Lower lobe of right lung (tissue), 2 donors: ENCODE measurements at regions not wholly inside any gene's neighbourhood (a gene's known extent, or its start where the extent isn't known, plus 50 kb on each side); places are given as distances from the start of the nearest gene placed in this dataset.
A peak's percentile ranks its signal among the peaks of the same experiment; 100 is the strongest.

Source experiments
- ATAC-seq, 2 donors: fragments of 200-7000 bp; cut with Tn5 transposase; one replicate each; pipeline ENCODE4 v1.9.1; 2020 to 2022; ENCODE audit warnings: mild to moderate bottlenecking in 2 of 2, moderate library complexity in 2 of 2
- DNase-seq: peaks from one replicate; pipeline ENCODE4 v3.0.0-alpha.2; 2020
- H3K27ac ChIP-seq: fragments of 200-600 bp; one replicate; pipeline ENCODE4 v1.8.0; 2022
- H3K27me3 ChIP-seq: fragments of 200-600 bp; one replicate; pipeline ENCODE4 v1.8.0; 2022; ENCODE audit warnings: low read depth
- H3K36me3 ChIP-seq: fragments of 200-600 bp; one replicate; pipeline ENCODE4 v1.8.0; 2022; ENCODE audit warnings: mild to moderate bottlenecking
- H3K4me1 ChIP-seq: fragments of 200-600 bp; one replicate; pipeline ENCODE4 v1.8.0; 2022
- H3K4me3 ChIP-seq: fragments of 200-600 bp; one replicate; pipeline ENCODE4 v1.8.0; 2022; ENCODE audit warnings: mild to moderate bottlenecking
- H3K9me3 ChIP-seq: fragments of 200-600 bp; one replicate; pipeline ENCODE4 v1.8.0; 2022
- CTCF ChIP-seq: fragments of 200-600 bp; IDR thresholded peaks from one replicate; pipeline ENCODE4 v1.8.0; 2022; ENCODE audit warnings: antibody characterized with exemption, mild to moderate bottlenecking
- intact Hi-C: fragments of 100-400 bp; cut with DNase I; formaldehyde crosslinking; loops from one replicate; pipeline ENCODE4 v1.11.0; 2022
- donor health status: DM: no; HTN: yes; CAD: no; lungs with severe emphysema.

DNA sequence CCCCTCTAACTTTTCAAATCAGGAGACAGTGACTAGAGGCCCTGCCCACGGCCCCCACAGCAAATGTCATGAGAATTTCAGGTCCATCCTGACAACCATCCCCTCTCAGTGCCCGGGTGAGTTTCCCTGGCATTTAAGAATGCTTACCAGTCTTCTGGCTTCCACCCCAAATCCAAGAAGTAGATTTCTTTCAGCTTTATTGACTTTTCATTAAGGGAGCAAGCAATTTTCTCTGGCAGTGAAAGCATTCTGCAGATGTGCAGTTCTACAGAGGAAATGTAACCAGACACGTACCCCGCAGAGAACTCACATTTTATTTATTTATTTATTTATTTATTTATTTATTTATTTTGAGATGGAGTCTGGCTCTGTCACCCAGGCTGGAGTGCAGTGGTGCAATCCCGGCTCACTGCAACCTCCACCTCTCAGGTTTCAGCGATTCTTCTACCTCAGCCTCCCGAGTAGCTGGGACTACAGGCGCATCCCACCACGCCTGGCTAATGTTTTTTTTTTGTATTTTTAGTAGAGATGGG is 120.9 kb upstream of the KCTD7 start:
- Histone ChIP-seq H3K36me3 (no peaks in the 10 kb centered on the region), H3K4me1 (peaks cover 4% of the 10 kb centered on the region), H3K27ac (no peak overlapping the region), H3K27me3 (peaks cover 36% of the 10 kb centered on the region), H3K9me3 (no peaks in the 10 kb centered on the region), H3K4me3 (no peak overlapping the region)
- intact Hi-C loops = no loop called here
- ATAC-seq = no peak
- no peak for TF ChIP-seq CTCF
- no peak for DNase-seq

GRCh38 chr7:66508431-66508830 is 120.2 kb upstream of the KCTD7 start:
- H3K27ac ChIP-seq = no peak overlapping the region
- ATAC-seq (no peak), DNase-seq (no peak)
- peaks cover 36% of the 10 kb centered on the region for H3K27me3 ChIP-seq
- intact Hi-C loops = no loop called here
- no peaks in the 10 kb centered on the region for H3K9me3 ChIP-seq
- no peak overlapping the region for H3K4me3 ChIP-seq
- TF ChIP-seq CTCF = no peak
- H3K4me1 ChIP-seq = peaks cover 4% of the 10 kb centered on the region
- no peaks in the 10 kb centered on the region for H3K36me3 ChIP-seq

GRCh38 chr7:66514050-66514449 is 114.6 kb upstream of the KCTD7 start:
- ATAC-seq (no peak), DNase-seq (no peak)
- H3K4me3 ChIP-seq = no peak overlapping the region
- TF ChIP-seq CTCF = no peak
- no peaks in the 10 kb centered on the region for H3K27me3 ChIP-seq
- H3K36me3 ChIP-seq = no peaks in the 10 kb centered on the region
- intact Hi-C loops = no loop called here
- H3K9me3 ChIP-seq = no peaks in the 10 kb centered on the region
- H3K4me1 ChIP-seq = no peaks in the 10 kb centered on the region
- H3K27ac ChIP-seq = no peak overlapping the region

GRCh38 chr7:66517212-66517909 is 111.3 kb upstream of the KCTD7 start:
- Histone ChIP-seq H3K4me1 (no peaks in the 10 kb centered on the region), H3K27me3 (no peaks in the 10 kb centered on the region), H3K36me3 (no peaks in the 10 kb centered on the region), H3K27ac (no peak overlapping the region), H3K9me3 (no peaks in the 10 kb centered on the region), H3K4me3 (no peak overlapping the region)
- DNase-seq (no peak), ATAC-seq (peak in 1 of 2 donors; percentile 4)
- no peak for TF ChIP-seq CTCF
- intact Hi-C loops = no loop called here

- Histone ChIP-seq H3K36me3 (no peaks in the 10 kb centered on the region), H3K27ac (no peak overlapping the region), H3K4me3 (no peak overlapping the region), H3K9me3 (no peaks in the 10 kb centered on the region), H3K4me1 (no peaks in the 10 kb centered on the region), H3K27me3 (no peaks in the 10 kb centered on the region)
- intact Hi-C loops = no loop called here
- no peak for TF ChIP-seq CTCF
- peak in 1 of 2 donors; percentile 7 for ATAC-seq
- DNase-seq = no peak
These were observed 110.5 kb upstream of the KCTD7 start for GRCh38 chr7:66518151-66518691.
